ENCODE measurements at regions not wholly inside any gene's neighbourhood (a gene's known extent, or its start where the extent isn't known, plus 50 kb on each side); places are given as distances from the start of the nearest gene placed in this dataset.

DNA sequence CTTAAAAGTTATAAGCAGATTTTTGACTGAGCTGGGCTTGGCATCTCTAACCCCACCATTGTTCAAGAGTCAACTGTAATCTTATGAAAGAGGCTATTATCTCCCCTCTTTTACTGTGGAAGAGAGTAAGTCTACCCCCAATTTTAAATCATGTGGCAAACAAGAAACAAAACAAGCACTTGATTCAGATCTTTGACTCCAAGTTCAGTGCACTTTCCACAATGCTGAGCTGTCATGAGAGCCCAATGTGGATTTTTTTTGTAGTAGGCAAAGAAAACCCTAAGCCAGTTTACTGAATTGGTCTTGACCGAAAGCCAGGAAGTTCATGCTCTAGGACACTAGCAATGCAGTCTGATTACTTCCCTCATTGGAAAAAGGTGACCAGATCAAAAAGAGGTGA is 306.2 kb downstream of the GALC start:
- H3K9me3 ChIP-seq (ENCODE audit: control insufficient read depth in 4 of 4, insufficient read depth in 3 of 4, low read length in 3 of 4) = peaks cover 0 to 3% (median 1%) of the 10 kb centered on the region in 4 donors
- DNase-seq (no peak), ATAC-seq (ENCODE audit: insufficient read depth, low FRiP score) (no peak)
- H3K27ac ChIP-seq (ENCODE audit: low read depth in 1 of 2, low read length in 1 of 2) = no peak overlapping the region
- H3K36me3 ChIP-seq (ENCODE audit: control insufficient read depth in 4 of 4, insufficient read depth in 4 of 4, low read length in 4 of 4) = no peaks in the 10 kb centered on the region
- H3K9ac ChIP-seq (ENCODE audit: insufficient read depth in 1 of 2, low read length in 2 of 2) = no peak overlapping the region
- no peaks in the 10 kb centered on the region for H3K27me3 ChIP-seq (ENCODE audit: control insufficient read depth in 3 of 3, insufficient read depth in 3 of 3, low read length in 2 of 3)
- no peak overlapping the region for H3K4me3 ChIP-seq
- 83 to 89% methylated on average over 1 of the region's 1 CpG for WGBS, 2 donors
- no peaks in the 10 kb centered on the region for H3K4me1 ChIP-seq (ENCODE audit: control insufficient read depth in 5 of 5, insufficient read depth in 5 of 5, low read length in 5 of 5)
- TF ChIP-seq, protein P1, sequence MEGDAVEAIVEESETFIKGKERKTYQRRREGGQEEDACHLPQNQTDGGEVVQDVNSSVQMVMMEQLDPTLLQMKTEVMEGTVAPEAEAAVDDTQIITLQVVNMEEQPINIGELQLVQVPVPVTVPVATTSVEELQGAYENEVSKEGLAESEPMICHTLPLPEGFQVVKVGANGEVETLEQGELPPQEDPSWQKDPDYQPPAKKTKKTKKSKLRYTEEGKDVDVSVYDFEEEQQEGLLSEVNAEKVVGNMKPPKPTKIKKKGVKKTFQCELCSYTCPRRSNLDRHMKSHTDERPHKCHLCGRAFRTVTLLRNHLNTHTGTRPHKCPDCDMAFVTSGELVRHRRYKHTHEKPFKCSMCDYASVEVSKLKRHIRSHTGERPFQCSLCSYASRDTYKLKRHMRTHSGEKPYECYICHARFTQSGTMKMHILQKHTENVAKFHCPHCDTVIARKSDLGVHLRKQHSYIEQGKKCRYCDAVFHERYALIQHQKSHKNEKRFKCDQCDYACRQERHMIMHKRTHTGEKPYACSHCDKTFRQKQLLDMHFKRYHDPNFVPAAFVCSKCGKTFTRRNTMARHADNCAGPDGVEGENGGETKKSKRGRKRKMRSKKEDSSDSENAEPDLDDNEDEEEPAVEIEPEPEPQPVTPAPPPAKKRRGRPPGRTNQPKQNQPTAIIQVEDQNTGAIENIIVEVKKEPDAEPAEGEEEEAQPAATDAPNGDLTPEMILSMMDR (IDR thresholded peaks at IDR 0.05; ENCODE audit: control extremely low read depth, extremely low read depth) = no peak

DNA sequence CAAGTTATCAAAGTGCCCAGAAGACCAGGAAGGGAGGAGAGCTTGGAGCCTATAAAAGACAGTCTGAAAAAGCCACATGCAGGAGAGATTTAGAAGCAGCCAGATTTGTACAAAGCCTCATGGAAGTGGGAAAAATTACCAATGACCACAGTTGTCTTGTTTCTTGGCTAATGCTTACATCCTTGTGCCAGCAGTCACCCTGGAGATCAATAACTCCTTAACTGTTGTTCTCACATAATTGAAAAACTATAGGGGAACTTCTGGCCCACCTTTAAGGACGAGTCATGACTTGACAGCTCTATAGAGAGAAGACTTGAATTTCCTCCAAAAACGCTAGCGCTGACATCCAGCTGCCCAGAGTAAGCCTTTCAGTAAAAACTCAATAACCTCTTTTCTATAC is 313.1 kb downstream of the GALC start:
- Histone ChIP-seq H3K27ac (ENCODE audit: low read depth in 1 of 2, low read length in 1 of 2) (no peak overlapping the region), H3K36me3 (ENCODE audit: control insufficient read depth in 4 of 4, insufficient read depth in 4 of 4, low read length in 4 of 4) (no peaks in the 10 kb centered on the region), H3K9me3 (ENCODE audit: control insufficient read depth in 4 of 4, insufficient read depth in 3 of 4, low read length in 3 of 4) (peaks cover 0 to 3% (median 1%) of the 10 kb centered on the region in 4 donors), H3K4me1 (ENCODE audit: control insufficient read depth in 5 of 5, insufficient read depth in 5 of 5, low read length in 5 of 5) (no peaks in the 10 kb centered on the region), H3K27me3 (ENCODE audit: control insufficient read depth in 3 of 3, insufficient read depth in 3 of 3, low read length in 2 of 3) (no peaks in the 10 kb centered on the region), H3K4me3 (no peak overlapping the region), H3K9ac (ENCODE audit: insufficient read depth in 1 of 2, low read length in 2 of 2) (no peak overlapping the region)
- ATAC-seq (ENCODE audit: insufficient read depth, low FRiP score) = no peak
- DNase-seq = no peak
- TF ChIP-seq, protein P1 (IDR thresholded peaks at IDR 0.05; ENCODE audit: control extremely low read depth, extremely low read depth) = no peak
- 61 to 79% methylated on average over 3 of the region's 3 CpGs for WGBS, 2 donors

DNA sequence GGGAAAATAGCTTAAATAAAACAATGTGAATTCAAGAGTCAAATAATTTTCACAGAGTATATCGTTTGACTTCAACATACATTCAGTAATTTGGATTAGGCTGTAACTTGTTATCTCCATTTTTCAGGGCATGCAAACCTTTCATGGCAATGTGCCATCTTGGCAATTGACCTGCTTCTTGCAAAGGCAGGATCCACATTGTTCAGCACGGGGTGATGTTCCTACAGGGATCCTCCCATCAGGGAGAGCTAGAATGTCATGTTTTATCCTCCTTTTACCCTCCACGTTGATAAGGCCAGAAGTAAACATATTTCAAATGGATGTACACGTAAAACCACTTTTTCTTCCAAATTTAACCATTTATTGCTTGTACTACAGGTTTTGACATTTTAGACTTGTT is 314.4 kb downstream of the GALC start:
- Histone ChIP-seq H3K4me3 (no peak overlapping the region), H3K27ac (ENCODE audit: low read depth in 1 of 2, low read length in 1 of 2) (no peak overlapping the region), H3K9me3 (ENCODE audit: control insufficient read depth in 4 of 4, insufficient read depth in 3 of 4, low read length in 3 of 4) (peaks cover 0 to 3% (median 0%) of the 10 kb centered on the region in 4 donors), H3K27me3 (ENCODE audit: control insufficient read depth in 3 of 3, insufficient read depth in 3 of 3, low read length in 2 of 3) (no peaks in the 10 kb centered on the region), H3K4me1 (ENCODE audit: control insufficient read depth in 5 of 5, insufficient read depth in 5 of 5, low read length in 5 of 5) (no peaks in the 10 kb centered on the region), H3K36me3 (ENCODE audit: control insufficient read depth in 4 of 4, insufficient read depth in 4 of 4, low read length in 4 of 4) (no peaks in the 10 kb centered on the region), H3K9ac (ENCODE audit: insufficient read depth in 1 of 2, low read length in 2 of 2) (no peak overlapping the region)
- 42 to 59% methylated on average over 4 of the region's 4 CpGs for WGBS, 2 donors
- DNase-seq (no peak), ATAC-seq (ENCODE audit: insufficient read depth, low FRiP score) (no peak)
- TF ChIP-seq, protein P1 (IDR thresholded peaks at IDR 0.05; ENCODE audit: control extremely low read depth, extremely low read depth) = no peak

DNA sequence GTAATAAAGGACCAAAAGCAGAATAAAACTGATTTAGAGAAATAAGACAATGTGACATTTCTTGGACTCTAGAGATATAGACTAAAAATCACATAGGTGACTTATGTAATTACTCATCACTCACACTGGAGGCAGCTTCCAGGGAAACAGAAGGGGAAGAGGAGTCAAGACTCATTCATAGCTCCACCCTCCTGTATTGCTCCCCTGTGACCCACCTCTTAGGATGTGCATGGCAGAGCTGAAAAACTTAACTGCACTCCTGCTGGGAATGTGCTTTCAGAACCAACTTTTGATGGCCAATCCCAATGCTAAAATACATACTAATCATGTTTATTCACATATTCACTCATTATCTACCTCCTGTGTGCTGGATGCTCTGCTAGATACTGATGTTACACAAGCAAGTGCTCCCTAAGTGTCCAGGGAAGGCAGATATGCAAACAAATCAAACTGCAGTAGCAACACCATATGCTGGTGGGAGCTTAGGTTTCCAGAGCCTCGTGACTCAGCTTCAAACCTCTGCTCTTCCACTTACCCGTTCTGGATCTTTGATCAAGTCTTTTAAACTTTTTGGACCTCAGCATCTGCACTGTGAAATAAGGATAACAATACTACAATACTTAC is 316.1 kb downstream of the GALC start:
- no peaks in the 10 kb centered on the region for H3K27me3 ChIP-seq (ENCODE audit: control insufficient read depth in 3 of 3, insufficient read depth in 3 of 3, low read length in 2 of 3)
- ATAC-seq (ENCODE audit: insufficient read depth, low FRiP score) (no peak), DNase-seq (no peak)
- no peaks in the 10 kb centered on the region for H3K9me3 ChIP-seq (ENCODE audit: control insufficient read depth in 4 of 4, insufficient read depth in 3 of 4, low read length in 3 of 4)
- H3K9ac ChIP-seq (ENCODE audit: insufficient read depth in 1 of 2, low read length in 2 of 2) = no peak overlapping the region
- TF ChIP-seq, protein P1 (IDR thresholded peaks at IDR 0.05; ENCODE audit: control extremely low read depth, extremely low read depth) = no peak
- no peak overlapping the region for H3K27ac ChIP-seq (ENCODE audit: low read depth in 1 of 2, low read length in 1 of 2)
- no peaks in the 10 kb centered on the region for H3K36me3 ChIP-seq (ENCODE audit: control insufficient read depth in 4 of 4, insufficient read depth in 4 of 4, low read length in 4 of 4)
- no peaks in the 10 kb centered on the region for H3K4me1 ChIP-seq (ENCODE audit: control insufficient read depth in 5 of 5, insufficient read depth in 5 of 5, low read length in 5 of 5)
- WGBS, 2 donors = 71 to 72% methylated on average over 2 of the region's 2 CpGs
- no peak overlapping the region for H3K4me3 ChIP-seq
